GM18867 (cell line): ENCODE measurements at regions not wholly inside any gene's neighbourhood (a gene's known extent, or its start where the extent isn't known, plus 50 kb on each side); places are given as distances from the start of the nearest gene placed in this dataset.
A peak's percentile ranks its signal among the peaks of the same experiment; 100 is the strongest.

Experiments used
- ATAC-seq: cut with Tn5 transposase; IDR thresholded peaks from one replicate; pipeline ENCODE4 v1.9.1; 2021; ENCODE audit warnings: mild to moderate bottlenecking, moderate library complexity; ENCODE audit not compliant: unreplicated experiment

DNA sequence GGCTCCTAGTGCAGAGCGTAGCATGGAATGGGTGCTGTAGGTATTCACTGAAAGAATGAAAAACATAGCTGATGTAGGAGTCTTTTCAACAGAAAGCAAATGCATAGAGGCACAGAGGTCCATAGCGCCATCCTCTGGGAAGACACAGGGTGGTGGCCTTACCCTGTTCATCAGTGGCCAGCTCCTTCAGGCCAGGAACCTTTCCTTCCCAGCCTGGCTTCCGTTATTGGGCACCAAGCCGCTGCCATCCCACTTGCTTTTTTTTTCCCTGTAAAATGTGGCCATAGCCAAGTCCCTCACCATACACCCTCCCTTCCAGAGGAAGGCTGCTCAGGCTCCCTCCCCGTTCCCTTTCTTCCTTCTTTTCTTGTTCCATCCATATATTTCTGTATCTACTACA lies 118.1 kb downstream of the ZNF621 start:
- ATAC-seq: no peak

DNA sequence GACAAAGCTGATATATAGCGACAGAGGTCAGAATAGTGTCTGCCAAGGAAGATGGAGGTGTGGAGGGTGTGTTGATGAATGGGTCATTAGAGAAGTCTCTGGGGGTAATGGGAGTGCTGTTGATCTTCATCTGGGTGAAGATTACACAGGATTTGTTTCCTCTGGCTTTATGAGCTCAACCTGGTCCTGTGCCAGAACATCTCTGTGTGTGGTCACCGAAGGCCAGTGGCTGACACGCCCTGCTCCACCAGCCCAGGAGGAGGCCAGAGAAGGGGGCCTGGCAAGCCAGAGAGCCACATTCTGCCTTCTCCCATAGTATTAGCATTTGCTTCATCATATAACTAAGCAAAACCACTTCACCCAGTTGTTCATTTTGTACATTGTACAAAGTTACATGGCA lies 121.1 kb downstream of the ZNF621 start:
- no peak for ATAC-seq

DNA sequence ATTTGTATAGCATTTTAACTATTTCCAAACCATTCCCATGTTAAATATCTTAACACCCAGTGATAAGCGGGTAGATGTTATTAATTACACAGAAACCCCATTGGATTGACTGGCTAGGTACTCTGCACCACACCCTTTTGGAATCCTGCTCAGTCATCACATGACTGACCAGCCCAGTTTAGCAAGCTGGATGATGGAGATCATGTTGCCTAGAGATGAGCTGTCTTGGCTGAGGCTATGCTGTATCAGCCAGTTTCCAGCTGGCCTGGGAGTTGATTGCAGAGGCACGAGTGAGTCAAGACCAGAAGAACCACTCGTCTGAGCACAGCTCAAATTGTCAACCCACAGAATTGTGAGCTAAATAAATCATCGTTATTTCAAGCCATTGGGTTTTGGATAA lies 124.6 kb downstream of the ZNF621 start:
- ATAC-seq: no peak

DNA sequence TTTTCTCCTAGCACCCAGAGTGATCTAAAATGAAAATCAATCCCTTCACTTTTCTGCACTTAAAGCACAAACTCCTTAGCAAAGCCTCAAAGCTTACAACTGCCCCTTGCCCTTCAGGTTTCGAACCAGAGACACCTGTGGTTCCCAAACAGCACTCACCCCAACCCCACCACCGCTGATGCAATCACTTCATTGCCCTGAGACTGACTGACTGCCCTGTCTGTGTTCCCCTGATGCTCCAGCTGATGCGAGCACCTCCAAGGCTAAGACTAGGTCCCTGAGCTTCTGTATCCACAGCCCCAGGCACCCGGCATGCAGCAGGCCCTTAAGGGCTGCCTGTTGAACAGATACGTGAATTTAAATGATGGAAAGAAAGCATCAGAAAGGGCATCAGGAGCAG lies 127.3 kb downstream of the ZNF621 start:
- ATAC-seq: no peak

DNA sequence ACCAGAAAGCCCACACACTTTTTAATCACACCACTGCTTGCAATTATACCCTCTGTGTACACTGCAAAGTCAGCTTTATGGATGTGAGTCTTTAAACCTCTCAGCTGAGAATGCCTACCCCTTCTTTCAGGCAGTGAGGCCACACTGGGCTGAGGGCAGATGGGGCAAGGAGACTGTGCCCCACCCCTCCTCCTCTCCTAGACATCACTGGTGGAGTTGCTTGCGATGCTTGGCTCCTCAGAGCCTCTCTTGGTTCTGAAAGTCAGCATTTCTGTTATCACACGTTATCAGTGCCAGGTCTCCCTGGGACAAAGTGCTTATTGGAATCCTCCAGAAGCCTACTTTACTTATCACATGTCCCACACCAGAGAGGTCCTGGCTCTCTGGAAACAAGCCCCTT lies 128.2 kb downstream of the ZNF621 start:
- ATAC-seq: no peak

DNA sequence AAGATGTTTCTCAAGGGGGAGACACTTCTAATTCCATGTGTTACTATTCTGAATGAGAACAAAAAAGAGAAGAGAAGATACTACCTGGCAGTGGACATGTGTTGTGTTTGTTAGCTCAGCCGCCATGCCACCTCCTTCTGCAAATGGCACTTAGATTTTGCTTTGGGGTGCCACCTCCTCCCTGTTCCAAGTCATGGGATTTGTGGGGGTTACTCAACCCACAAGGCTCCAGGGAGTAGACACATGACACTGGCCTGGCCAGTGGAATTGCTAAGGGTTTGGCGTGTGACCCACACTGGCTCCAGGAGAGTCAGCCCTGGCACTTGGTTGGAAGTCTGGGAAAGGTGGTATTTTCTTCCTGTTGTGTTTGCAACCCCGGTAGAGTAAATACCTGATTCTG lies 129.1 kb downstream of the ZNF621 start:
- no peak for ATAC-seq

DNA sequence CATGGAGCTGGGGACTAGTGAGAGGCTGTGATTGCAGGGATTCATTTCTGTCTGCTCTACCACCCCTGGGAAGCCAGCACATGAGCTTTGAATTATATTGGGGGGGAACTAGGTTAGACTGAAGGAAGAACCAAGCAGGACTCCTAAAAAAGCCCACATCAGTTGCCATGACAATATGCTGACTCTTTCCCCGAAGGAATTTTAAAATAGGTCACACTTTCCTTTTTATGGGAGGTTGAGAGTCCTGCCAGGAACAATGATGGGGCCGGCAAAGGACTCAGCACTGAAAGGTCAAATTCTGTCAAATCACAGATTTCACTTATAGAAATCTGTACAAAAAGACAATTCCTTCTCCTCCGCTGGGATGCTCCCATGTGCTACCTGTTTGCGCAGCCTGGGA lies 130.8 kb downstream of the ZNF621 start:
- ATAC-seq: no peak

DNA sequence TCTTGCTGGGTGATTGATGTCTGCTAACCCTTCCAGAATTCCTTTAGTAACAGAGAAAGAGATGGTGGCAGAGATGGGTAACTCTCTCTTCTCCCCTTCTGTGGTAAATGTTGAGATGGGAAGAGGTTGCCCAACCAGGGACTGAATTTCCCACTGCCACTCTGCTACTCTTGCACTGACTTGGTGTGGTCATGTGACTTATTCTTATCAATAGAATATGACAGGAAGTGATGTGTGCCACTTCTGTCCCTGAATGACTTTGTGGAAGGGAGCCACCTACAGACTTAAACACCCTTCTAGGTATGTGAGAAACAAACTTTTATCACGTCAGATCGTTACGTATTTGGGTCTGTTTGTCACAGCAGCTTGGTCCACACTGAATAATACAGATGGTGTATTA lies 132.9 kb downstream of the ZNF621 start:
- no peak for ATAC-seq

DNA sequence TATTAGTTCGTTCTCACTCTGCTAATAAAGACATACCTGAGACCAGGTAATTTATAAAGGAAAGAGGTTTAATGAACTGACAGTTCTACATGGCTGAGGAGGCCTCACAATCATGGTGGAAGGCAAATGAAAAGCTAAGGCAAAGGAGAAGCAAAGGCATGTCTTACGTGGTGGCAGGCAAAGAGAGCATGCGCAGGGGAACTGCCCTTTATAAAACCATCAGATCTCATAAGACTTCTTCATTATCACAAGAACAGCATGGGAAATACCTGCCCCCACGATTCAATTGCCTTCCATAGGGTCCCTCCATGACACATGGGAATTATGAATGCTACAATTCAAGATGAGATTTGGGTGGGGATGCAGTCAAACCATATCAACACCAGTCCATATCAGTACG lies 133.5 kb downstream of the ZNF621 start:
- ATAC-seq: no peak

DNA sequence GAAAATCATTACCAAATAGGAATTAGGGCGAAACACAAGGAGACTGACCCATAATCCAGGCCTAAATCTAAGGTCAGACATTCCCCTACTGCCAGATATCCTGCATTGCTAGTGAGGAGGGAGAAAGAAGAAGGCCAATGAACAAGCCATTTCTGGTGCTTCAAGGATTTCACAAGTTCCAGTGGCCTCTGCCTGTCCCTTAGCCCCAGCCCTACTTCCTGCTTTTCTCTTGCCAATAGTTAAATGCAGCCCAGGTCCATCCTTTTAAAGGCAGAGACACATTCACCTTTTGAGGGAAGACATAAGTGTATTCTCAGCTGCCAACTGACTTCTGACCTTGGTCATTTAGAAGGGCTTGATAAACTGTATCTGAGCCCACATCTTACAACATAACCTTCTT lies 135.8 kb downstream of the ZNF621 start:
- no peak for ATAC-seq

DNA sequence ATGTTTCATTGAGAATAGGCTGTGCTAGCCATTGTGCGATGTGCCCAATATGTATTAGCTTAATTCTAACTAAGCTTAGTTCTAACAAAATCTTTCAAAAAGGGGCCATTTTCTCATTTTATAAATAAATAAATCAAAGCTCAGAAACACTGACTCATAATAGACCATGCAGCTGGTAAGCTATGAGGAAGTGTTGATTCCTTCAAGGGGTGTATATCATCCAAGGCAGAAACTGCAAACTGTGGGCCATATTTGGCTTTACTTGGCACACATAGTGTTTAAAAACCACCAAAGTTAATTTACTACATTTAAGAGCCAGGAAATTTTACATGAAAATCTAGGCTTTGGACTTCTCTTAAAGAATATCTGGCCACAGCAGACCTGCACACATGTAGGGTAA lies 136.5 kb downstream of the ZNF621 start:
- ATAC-seq: no peak

DNA sequence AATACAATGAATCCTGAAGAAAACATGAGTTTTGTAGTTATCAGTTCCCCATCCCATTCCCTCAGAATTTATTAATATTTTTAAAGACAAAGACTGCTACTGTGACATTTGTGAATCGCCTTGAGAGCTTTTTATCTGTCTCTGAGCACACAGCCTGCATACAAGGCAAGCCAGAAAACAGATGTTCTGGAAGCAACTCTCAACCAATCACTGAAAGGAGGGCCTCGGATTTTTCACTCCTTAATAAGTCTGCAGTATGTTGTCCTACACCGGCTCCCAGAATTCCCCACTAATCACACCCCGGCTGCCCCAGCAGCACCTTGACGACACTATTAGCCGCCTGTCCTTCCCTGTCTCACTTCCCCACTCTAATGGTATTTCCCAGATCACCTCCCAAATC lies 138.5 kb downstream of the ZNF621 start:
- ATAC-seq: no peak

DNA sequence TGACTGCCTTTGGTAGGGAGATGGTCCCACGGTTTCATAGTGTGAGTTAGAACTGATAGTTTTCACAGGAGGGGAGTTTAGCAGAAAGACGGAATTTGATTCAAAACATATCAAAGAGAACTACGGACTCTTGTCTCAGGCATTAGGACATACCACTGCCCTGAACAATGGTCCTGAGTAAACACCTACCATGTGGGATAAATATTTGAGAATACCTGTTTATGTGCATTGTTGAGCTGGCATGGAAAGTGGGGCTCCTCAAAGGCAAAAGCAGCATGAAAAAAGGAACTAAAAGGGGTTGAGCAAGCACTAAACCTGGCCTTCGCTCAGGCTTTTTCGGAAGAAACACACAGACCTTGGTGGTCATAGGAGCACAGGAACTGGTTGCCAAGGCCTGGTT lies 144.4 kb downstream of the ZNF621 start:
- ATAC-seq: no peak

DNA sequence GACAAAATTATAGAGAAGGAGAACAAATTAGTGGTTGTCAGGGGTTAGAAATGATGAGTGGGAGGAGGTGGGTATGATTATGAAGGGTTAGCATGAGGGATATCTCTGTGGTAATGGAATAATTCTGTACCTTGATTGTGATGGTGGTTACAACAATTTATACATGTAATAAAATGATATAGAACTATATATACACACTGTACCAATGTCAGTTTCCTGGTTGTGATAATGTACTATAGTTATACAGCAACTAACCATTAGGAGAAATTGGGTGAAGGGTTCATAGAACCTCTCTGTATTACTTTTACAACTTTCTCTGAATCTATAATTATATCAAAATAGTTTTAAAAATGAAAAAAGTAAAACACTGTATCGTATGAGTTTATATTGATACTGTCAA lies 148.1 kb downstream of the ZNF621 start:
- ATAC-seq: no peak

DNA sequence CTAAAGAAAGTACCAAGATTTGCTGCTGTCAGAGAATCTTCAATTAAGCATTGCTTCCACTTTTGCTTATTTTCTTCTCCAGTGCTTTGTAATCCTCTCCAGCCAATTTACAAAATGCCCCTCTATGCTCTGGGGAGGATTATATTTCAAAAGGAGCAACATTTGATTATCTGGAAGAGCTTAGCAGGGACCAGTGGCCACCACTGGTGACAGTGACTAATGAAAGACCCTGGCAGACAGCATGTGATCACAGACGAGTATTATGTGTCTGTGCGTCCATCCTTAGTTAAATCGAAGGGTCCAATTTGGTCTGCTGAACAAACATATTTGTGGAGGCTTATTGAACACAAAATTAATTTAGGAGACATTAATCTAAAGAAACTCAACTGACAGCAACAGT lies 152.6 kb downstream of the ZNF621 start:
- ATAC-seq: no peak

DNA sequence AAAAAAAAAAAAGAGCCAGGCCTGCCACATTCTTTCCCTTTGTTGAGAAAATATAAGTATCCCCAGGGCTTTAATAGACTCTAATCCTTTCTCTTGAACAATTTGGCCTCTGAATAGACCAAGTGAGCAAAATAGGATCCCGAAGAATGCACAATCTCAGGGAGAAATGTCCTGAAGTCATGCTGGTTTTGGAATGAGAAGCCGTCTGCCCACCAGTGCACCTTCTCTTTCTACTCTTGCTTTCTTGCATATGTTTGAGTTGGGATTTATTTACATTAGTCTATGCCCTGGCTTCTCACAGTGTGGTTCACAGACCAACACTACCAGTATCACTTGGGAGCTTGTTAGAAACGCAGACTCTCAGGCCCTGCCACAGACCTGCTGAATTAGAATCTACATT lies 153.0 kb downstream of the ZNF621 start:
- no peak for ATAC-seq

DNA sequence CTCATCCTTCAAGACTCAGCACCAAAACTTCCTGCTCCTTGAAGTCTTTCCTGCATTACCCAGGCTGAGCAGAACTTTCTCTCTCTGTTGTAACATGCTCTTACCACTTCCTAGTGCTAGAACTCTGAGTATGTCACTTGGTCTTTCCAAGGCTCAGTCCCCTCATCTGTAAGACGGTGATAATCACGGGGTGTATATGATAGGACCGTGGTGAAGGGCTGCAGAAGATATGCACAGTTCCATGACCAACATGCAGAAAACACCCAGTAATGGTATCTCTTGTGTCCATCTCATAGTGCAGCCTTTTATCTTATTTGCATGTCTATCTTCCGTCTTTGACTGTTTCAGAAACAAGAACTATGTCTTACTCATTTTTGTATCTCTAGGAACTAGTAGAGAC lies 154.5 kb downstream of the ZNF621 start:
- peak; percentile 44 for ATAC-seq

DNA sequence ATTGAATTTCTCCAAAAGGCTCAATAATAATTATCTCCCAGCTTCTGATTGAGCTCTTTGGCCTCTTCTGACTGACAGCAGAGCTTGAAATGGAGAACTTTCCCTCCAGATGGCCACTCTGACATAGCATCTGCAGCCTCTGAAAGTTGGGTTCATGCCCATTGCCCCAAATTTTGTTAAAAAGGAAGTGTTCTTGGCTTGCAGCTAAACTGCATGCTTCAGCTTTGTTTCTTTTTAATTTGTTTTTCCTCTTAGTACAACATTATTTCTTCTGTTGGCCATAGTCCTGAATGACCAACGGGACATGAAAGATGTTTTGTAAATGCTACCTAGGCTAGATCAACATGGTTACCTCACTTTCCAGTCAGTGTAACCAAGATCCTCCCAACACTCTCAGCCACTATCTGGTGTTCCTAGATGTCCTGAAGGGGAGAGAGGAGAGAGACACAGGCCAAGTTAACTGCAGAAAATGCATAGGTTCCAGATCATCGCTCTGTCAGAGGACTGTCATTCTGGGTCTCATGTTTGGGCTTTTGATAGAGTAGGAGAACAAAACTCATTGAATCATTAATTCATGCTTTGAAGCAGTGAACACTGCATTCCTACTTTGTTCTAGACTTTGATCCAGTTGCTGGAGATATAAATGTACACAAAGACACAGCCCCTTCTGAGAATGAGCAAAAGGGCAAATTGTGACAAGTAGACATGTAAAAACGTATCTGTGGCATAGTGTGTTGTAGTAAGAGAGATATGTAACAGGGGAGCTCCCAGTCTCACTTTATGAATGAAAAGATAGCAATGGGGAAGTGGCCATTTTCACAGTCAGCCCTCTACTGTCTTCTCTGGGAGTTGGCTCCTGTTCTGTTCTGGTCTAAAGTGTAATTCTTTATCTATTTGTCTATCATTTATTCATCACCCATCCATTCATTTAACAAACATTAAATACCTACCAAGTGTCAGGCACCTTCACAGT lies 156.2 kb downstream of the ZNF621 start:
- peak; percentile 72 for ATAC-seq

DNA sequence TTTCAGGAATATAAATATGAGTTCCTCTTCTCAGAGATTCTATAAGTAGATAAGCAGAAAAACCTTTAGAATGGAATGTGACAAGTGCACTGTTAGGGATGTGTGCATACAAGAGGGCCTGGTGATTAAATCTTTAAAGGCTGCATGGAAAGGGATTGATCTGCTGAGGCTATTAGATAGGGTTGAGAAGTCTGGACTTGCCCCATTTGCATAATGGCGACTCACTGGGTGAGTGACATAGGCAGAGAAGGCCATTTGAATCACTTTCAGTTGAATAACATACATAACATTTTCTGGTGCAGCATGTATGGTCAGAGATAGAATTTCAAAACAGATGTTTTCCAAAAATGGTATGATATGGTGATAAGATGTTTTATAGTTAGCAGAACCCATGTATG lies 156.9 kb downstream of the ZNF621 start:
- peak; percentile 36 for ATAC-seq

DNA sequence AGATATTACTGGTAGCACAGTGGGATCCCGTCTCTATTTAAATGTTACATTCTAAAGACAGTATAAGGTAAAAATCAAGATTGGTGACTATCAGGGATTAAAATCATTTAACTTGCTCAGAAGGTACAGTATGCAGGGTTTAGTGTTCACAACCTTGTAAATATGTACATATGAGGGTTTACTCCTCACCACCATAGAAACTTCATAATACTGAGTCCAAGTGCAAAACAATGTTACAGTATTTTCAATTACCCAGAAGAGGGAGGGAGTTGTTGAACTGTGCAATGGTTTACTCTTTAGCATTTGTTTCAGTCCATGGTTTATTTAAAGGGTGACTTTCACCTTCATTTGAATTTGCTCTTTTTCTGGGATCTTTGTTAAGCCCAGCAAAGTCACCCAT lies 165.1 kb downstream of the ZNF621 start:
- no peak for ATAC-seq

DNA sequence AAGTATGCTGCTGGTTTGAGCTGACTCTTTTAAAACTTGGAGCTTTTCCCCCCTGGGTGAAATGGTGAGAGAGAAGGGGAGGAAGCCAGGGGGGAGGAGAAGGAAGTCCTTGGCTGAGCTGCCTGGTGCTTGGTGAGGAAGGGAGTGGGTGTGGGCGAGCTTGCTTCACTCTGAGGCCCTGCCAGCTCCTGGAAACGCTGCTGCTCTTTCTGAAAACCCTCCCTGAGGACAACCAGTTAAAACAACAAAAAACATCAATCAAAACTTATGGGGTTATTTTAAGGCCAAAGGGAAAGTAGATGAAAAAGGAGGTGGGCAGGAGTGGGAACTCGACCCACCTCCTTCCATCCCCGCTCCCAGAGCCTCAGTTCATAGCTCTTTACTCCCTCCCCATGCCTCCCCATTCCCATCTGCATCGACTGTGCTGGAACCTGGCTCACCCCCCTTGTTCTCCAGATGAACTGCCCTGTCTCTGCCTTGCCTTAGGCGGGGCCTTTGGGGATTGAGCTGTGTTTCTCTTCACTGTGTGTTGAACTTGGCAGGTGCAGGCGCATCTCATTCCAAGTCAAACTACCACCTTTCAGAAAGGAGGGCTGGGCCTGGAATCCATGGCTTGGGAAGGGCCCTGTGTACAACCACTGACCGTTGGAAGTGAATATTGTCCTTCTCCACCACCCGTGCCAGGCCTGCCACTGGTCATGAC lies 166.1 kb downstream of the ZNF621 start:
- no peak for ATAC-seq

DNA sequence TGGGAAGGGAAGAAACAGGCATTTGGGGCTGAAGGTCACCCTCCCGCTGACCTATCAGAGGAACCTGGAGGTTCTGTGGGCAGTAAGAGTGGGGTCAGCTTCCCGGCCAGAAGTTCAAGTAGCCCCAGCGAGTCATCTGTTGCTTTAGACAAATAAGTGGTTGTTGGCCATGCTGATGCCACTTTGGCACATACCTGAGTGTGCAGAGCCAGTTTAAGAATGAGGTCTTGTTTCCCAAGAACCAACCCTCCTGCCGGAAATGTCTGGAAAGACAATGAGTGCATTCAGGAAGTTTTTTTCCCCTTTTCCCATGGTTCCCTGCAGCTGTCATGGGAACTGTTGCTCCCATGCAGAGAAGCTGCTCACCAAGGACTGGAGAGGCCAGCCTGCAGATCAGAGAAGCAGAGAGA lies 166.7 kb downstream of the ZNF621 start:
- no peak for ATAC-seq
